SH-SY5Y (cell line): ENCODE measurements at regions not wholly inside any gene's neighbourhood (a gene's known extent, or its start where the extent isn't known, plus 50 kb on each side); places are given as distances from the start of the nearest gene placed in this dataset.

Experiments used
- GATA2 ChIP-seq: IDR thresholded peaks from 2 replicates; pipeline ENCODE4 v1.6.1; 2011; ENCODE audit warnings: mild to moderate bottlenecking, low read depth, low read length
- GATA3 ChIP-seq: IDR thresholded peaks from 2 replicates; pipeline ENCODE4 v1.6.1; 2011; ENCODE audit warnings: low read depth, mild to moderate bottlenecking, low read length, moderate library complexity

GRCh38 chr20:60480950-60481742 lies 522.9 kb downstream of the CDH26 start:
- TF ChIP-seq GATA3 (no peak), GATA2 (no peak)
